Fibroblast of pulmonary artery (primary cell): ENCODE measurements at regions not wholly inside any gene's neighbourhood (a gene's known extent, or its start where the extent isn't known, plus 50 kb on each side); places are given as distances from the start of the nearest gene placed in this dataset.

Experiments used
- DNase-seq: peaks from one replicate; pipeline ENCODE4 v3.0.0-alpha.2; 2010; ENCODE audit warnings: low read depth
- H3K4me3 ChIP-seq: replicated peaks from 2 replicates; pipeline ENCODE4 v1.5.1; 2011; ENCODE audit warnings: low read depth, mild to moderate bottlenecking, control low read depth, low read length, moderate library complexity
- TF ChIP-seq, protein P1 (sequence below): IDR thresholded peaks from 2 replicates; pipeline ENCODE4 v1.5.1; 2011; ENCODE audit warnings: mild to moderate bottlenecking, control low read depth, low read length, inconsistent platforms; ENCODE audit errors: missing control alignments

- TF ChIP-seq, protein P1, sequence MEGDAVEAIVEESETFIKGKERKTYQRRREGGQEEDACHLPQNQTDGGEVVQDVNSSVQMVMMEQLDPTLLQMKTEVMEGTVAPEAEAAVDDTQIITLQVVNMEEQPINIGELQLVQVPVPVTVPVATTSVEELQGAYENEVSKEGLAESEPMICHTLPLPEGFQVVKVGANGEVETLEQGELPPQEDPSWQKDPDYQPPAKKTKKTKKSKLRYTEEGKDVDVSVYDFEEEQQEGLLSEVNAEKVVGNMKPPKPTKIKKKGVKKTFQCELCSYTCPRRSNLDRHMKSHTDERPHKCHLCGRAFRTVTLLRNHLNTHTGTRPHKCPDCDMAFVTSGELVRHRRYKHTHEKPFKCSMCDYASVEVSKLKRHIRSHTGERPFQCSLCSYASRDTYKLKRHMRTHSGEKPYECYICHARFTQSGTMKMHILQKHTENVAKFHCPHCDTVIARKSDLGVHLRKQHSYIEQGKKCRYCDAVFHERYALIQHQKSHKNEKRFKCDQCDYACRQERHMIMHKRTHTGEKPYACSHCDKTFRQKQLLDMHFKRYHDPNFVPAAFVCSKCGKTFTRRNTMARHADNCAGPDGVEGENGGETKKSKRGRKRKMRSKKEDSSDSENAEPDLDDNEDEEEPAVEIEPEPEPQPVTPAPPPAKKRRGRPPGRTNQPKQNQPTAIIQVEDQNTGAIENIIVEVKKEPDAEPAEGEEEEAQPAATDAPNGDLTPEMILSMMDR = no peak
- H3K4me3 ChIP-seq = no peak overlapping the region
- peak; percentile 88 for DNase-seq
Measured at GRCh38 chr4:124943145-124943889, 230.8 kb upstream of the ANKRD50 start.

DNA sequence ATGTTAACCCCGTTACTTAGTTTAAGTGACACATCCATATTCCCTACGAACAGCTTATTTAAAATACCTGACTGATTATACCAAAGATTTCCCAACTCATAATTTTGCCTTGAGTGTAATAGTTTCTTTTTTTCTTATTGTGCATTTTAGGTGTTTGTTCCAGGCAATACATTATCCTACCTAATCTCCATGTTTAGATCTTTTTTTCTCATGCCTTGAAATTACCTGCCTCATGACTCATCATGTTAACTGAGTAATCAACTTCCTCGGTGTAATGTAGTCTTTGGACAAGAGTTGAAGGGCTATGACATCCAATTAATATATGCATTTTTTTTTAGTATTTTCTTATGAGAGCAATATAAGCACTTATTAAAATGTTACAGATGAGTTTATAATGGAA, 228.7 kb upstream of the ANKRD50 start:
- TF ChIP-seq, protein P1 = no peak
- H3K4me3 ChIP-seq = no peak overlapping the region
- DNase-seq = no peak

GRCh38 chr4:124940387-124940786, 227.9 kb upstream of the ANKRD50 start:
- TF ChIP-seq, protein P1 = no peak
- no peak overlapping the region for H3K4me3 ChIP-seq
- peak; percentile 99 for DNase-seq

GRCh38 chr4:124939908-124940307, 227.4 kb upstream of the ANKRD50 start:
- TF ChIP-seq, protein P1 = no peak
- DNase-seq = no peak
- no peak overlapping the region for H3K4me3 ChIP-seq

GRCh38 chr4:124938836-124939235, 226.3 kb upstream of the ANKRD50 start:
- TF ChIP-seq, protein P1 = no peak
- no peak for DNase-seq
- H3K4me3 ChIP-seq = no peak overlapping the region

- no peak overlapping the region for H3K4me3 ChIP-seq
- DNase-seq = no peak
- TF ChIP-seq, protein P1 = no peak
Measured at GRCh38 chr4:124937993-124938392, 225.5 kb upstream of the ANKRD50 start.

- DNase-seq = peak; percentile 80
- H3K4me3 ChIP-seq = no peak overlapping the region
Measured at GRCh38 chr4:124936427-124936826, 223.9 kb upstream of the ANKRD50 start.

More at GRCh38 chr4:124936427-124936826, 223.9 kb upstream of the ANKRD50 start:
- TF ChIP-seq, protein P1 = no peak
